ENCODE measurements at regions not wholly inside any gene's neighbourhood (a gene's known extent, or its start where the extent isn't known, plus 50 kb on each side); places are given as distances from the start of the nearest gene placed in this dataset.

GRCh38 chr3:87053553-87053952, 62.6 kb upstream of the VGLL3 start:
- TF ChIP-seq, protein P1, sequence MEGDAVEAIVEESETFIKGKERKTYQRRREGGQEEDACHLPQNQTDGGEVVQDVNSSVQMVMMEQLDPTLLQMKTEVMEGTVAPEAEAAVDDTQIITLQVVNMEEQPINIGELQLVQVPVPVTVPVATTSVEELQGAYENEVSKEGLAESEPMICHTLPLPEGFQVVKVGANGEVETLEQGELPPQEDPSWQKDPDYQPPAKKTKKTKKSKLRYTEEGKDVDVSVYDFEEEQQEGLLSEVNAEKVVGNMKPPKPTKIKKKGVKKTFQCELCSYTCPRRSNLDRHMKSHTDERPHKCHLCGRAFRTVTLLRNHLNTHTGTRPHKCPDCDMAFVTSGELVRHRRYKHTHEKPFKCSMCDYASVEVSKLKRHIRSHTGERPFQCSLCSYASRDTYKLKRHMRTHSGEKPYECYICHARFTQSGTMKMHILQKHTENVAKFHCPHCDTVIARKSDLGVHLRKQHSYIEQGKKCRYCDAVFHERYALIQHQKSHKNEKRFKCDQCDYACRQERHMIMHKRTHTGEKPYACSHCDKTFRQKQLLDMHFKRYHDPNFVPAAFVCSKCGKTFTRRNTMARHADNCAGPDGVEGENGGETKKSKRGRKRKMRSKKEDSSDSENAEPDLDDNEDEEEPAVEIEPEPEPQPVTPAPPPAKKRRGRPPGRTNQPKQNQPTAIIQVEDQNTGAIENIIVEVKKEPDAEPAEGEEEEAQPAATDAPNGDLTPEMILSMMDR (IDR thresholded peaks at IDR 0.05): no peak
- TF ChIP-seq POLR2AphosphoS5 (IDR thresholded peaks at IDR 0.05) (no peak), POLR2A (IDR thresholded peaks at IDR 0.05; ENCODE audit: low read depth) (no peak), EP300 (IDR thresholded peaks at IDR 0.05) (no peak)

All from esophagus muscularis mucosa (tissue), 4 donors.